NCI-H2081 (cell line): ENCODE measurements at regions not wholly inside any gene's neighbourhood (a gene's known extent, or its start where the extent isn't known, plus 50 kb on each side); places are given as distances from the start of the nearest gene placed in this dataset.
A peak's percentile ranks its signal among the peaks of the same experiment; 100 is the strongest.

Experiments used
- DNase-seq, 2 experiments: peaks; one replicate each; lab custom pipeline; 2025; lab: John Stamatoyannopoulos, UW

DNA sequence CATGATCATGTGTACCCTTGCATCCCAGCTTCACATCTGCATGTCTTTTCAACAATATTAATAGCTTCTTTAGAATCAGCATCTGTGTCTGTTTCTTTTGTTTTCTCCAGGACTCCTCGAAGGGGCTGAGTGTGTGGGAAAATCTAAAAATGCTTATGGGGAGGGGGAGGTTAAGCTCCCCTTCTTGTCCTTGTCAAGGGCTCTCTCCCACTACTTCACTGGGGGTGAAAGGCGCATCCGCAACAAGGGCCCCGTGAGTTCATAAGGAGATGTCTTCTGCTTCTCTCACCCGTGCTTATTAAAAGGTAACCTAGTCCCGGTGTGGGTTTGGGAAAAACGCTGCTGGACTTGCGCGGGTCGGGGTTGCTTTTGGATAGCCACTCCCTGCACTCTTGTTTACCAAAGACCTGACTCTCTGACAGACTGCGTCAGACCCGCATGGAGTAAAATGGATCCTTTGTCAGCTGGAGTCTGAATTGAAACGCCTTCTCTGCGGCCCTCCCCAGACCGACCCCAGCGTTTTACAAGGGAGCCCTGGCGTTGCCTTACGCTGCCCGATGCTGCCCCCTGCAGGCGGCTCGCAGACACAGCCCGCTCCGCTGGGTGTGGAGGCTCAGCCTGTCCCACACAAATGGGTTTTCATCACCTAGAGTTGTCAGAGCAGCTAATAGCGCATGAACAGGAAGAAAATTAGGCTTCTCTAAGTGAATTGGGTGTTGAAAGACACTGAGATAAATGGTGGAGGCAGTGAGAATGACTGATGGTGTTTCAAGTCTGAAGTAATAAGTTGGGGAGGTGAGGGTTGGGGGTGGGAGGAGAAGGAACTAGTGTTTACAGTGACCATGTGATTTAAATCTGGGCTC lies 53.8 kb downstream of the IER5 start:
- peak; percentile 86 to 91 for DNase-seq

DNA sequence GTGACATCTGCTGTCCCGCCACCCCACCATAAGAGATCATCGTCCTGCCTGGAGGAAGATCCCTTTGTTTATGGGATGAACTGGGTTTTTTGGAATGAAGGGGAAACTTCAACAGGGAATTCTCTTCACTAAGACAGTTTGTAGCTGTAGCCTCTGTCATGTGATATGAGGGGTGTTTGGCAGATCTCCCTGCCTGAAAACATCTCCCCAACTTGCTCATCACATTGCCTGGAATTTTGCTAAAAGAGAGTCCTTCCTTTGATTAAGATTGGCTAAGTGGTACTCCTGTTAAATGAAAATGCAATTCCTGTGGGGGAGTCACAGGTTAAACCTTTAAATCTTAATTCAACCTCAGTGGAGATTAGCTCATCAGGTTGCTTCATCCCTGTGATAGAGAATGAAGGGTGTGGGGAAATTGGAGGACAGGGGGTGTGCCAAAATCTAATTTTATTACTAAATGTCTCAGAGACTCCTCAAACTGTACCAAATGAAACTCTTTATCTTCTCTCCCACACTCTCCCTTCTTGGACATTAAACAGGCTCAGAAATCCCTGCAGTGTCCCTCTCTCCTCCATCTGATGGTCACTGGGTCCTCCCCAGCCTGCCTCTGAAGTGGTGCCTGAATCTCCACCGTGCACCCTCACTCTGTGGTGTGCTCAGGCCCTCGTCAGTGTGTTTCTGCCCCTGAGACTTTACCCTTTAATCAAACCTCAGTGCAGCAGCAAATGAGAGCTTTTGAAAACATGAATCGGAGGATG lies 54.8 kb downstream of the IER5 start:
- no peak for DNase-seq

DNA sequence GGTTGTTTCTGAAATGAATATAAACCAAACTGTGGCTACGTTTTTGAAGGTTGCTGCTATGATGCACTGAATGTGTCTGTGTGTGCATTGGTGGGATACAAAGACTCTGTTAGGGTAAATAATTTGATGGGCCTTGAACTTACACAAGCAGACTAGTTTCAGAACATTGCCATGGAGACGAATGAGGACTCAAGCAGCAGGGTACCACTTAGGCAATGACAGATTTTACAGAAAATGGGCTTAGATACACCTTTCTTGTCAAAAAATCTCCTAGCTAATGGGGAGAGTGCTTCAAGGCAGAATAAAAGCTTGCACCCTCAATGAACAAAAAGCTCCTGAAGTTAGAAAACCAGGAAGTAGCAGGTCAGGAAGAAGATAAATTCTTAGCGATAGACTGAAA lies 55.7 kb downstream of the IER5 start:
- no peak for DNase-seq

DNA sequence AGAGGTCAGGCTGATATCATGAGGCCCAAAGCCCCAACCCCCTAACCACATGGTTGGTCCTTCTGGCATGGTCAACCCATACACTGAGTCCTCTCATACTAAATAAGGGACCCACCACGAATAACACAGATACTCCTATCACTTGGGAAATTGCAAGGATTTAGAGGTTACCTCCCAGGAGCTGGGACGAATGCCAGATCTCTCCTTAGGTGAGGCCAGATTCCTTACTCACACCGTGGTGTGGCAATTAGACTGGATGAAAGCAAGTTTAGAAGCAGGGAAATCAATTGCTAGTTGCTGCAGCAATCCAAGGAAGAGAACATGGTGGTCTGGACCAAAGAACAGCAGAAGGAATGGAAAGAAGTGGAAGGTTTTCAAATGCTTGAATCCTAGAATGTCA lies 60.1 kb downstream of the IER5 start:
- no peak for DNase-seq

DNA sequence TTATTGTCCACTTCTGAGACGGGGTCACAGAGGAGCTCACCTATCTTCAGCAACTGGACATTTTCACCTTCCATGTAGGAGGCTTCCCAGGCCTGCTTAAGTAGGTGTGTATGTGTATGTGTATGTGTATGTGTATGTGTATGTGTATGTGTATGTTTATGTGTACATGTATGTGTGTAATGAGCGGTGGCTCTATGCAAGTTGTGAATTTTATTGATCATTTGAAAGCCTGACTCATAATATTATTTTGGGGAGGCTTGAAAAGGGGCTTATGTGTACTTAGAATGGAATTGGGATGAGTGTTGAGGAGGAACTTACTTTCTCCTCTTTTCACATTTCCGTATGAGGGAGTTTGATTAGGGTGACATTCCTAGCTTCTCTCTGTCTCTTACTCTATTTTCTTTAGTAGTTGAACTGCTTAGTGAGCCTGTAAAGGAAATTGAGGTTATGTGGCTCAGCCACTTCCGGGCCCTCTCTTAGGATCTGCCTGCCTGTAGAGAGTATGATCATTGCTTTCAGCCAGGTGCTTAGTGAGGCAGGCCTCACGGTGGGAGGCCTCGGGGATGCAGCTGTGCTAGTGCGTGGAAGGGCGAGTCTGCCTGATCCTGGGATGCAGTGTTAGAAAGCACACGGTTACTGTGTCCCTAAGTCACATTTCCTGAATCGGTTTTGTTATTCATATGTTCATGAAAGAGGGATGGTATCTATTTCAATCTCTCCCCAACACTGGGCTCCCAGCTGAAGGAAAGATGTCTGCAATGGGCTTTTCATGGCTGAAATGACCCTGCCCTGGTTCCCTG lies 61.0 kb downstream of the IER5 start:
- DNase-seq: peak; percentile 23 to 35

DNA sequence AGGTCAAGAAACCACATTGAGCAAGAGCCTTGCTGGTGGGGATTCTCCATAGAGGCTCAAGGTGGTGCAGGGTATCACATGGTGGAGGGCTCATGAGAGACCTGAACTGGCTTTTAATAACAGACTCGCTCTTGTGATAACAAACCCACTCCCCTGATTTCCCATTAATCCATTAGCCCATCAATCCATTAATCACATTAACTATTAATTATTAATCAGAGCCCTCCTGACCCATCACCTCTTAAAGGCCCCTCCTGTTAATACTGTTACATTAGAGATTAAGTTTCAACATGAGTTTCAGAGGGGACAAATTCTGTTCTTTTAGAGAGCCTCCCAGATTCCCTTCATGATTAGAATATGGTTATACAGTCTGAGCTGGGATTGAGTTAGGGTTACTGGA lies 61.8 kb downstream of the IER5 start:
- no peak for DNase-seq

DNA sequence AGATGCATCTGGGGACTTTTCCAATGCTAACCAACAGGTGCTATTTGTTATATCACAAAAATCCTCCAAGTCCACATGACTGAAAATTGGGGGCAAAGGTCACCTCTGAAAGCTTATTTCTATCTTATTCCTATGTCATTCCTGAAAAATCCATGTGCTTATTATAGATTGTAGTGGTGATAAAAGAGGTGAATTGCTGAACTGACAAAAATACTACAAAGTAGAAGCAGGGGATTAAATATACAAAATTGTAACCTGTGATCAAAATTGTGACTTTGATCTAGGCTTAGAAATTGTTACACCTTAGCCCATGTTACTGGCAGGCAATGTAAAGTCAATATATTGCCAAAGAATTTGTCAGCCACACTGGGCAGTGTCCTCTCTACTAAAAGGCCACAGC lies 62.3 kb downstream of the IER5 start:
- DNase-seq: no peak

DNA sequence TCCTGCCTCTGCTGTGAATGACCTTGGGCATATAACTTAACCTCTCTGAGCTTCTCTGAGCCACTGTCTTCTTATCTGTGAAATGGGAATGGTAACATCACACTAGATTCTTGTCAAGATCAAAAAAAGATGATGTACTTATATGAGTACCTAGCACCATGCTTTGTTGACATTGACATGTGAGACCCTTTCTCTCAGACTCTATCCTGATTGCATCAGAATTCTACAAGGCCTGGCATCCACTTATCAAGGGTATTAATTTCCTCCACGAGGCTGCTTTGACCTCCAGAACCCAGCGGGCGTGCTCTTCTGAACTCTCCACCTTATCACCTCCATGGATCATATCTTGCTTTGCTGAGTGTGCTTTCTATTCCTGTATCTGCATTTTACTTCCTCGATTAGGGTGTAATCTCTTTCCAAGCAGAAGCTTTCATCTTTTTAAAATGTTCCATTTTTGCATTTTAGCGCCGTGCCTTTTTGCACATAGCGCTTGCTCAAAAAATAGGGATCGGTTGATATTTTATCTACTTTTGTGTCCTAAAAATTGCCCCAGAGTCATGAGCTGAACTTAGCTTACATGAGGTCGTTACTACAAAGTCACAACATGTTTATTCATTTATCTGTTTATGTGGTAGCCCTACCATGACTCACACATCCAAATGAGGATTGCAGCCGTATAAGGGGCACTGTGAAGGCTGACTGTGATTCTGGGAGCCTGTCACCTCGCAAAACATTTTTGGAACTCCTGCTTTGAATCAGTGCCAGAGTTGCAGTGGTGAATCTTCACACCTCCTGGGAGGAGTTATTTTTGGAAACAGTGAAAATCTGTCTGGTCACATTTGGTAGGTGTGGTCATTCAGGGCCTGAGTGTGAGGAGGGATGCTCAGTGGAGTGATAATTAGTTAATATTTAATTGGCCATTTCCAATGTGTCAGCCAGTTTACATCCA lies 63.2 kb downstream of the IER5 start:
- no peak for DNase-seq

DNA sequence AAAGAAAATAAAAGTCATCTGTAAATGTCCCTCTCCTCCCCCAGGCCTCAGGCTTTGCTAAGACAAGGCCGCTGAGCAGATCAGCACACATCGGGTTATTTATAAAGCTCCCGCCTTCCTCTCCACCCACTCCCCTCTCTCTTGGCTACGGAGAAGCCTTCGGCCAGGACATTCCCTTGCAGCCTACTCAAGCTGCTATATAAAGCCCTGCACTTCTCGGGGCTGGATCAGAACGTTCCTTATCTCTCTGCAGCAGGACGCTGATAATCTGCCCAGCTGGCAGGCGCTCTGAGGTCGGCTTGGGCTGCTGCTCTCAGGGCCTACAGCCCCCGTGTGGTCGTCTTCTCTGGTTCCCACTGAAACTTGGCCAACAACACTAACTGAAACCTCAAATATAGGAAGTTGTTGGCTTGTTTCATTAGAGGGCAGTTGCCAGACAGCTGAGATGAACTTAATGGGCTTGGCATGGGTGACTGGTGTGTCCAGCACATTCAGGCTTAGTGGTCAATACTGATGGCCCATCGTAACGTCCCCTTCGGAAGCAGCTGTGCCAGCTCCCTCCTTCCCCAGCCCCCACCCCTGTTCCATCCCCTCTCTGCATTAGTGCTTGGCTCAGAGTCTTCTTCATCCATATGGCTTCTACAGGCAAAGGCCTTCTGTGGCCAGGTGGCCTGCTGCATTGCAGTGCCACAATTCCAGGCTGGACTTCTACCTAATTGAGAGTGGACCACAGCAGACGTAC lies 64.6 kb downstream of the IER5 start:
- DNase-seq: no peak

DNA sequence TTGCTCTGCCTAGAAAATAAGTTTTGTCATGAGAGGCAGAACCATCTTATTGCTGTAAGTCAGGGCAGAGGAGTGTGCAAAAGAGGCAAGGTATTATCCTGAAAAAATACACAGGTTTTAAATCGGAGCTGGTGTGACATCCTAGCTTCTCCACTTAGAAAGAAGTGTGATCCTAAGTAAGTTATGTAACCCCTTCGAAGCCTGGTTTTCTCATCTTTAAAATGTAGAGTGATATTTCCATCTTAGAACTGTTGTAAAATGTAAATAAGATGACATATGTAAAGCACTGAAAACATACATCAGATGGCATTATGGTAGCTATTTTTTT lies 65.1 kb downstream of the IER5 start:
- DNase-seq: no peak

DNA sequence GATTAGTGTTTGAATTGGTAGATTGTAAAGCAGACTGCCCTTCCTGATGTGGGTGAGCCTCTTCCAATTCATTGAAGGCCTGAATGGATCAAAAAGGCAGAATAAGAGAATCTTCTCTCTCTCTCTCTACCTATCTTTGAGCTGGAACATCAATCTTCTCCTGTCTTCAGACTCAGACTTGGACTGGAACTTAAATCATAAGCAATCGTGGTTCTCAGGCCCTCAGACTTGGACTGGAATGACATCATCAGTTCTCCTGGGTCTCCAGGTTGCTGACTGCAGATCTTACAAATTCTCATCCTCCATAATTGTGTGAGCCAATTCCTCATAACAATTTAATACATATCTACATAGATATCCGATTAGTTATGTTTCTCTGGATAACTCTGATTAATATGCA lies 66.8 kb downstream of the IER5 start:
- DNase-seq: no peak

DNA sequence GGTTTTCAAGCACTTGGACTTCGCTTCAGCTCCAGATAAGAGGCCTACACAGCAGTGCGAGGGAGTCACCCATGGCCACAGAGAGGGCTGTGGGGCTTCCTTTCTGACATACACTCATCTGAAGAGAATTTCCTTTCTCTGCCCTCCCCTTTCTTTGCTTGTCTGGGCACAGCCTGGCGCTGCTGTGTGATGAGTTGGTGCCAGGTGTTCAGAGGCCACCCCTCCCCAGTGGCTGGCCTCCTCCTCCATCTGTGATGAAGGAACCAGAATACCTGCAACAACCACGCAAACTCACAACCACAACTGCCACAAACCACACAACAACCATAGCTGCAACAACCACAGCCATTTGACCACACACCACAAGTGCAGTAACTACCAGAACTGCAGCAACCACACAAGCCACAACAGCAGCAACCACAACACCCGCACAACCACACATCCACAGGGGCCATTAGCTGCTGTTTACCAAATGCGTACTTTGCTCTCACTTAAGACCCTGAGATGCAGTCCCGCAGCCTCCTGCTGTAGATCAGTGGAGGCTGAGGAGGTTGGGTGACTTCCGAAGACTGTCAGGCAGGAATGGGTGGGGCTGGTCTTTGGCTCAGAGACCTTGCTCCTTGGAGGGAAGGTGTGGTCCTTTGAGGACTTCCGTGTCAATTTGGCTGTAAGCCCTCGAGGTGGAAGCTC lies 71.1 kb downstream of the IER5 start:
- no peak for DNase-seq

DNA sequence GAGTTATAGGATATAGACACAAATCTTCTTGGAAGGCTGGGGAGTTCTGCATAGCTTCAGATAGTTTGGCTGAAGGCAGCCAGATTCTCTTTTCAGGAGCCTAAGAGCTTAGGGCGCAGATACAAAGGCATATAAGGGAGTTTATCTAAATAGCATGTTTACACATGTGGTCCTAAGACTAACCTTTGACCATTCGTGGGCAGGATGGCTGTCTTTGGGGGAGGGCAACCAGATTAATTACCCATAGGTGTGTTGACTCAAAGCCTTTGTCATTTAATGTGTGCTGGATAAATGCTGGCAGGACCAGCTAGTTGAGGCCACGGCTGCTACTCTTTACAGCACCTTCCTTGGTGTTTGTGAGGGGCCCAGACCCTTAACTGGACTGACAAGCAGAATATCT lies 71.8 kb downstream of the IER5 start:
- DNase-seq: no peak

DNA sequence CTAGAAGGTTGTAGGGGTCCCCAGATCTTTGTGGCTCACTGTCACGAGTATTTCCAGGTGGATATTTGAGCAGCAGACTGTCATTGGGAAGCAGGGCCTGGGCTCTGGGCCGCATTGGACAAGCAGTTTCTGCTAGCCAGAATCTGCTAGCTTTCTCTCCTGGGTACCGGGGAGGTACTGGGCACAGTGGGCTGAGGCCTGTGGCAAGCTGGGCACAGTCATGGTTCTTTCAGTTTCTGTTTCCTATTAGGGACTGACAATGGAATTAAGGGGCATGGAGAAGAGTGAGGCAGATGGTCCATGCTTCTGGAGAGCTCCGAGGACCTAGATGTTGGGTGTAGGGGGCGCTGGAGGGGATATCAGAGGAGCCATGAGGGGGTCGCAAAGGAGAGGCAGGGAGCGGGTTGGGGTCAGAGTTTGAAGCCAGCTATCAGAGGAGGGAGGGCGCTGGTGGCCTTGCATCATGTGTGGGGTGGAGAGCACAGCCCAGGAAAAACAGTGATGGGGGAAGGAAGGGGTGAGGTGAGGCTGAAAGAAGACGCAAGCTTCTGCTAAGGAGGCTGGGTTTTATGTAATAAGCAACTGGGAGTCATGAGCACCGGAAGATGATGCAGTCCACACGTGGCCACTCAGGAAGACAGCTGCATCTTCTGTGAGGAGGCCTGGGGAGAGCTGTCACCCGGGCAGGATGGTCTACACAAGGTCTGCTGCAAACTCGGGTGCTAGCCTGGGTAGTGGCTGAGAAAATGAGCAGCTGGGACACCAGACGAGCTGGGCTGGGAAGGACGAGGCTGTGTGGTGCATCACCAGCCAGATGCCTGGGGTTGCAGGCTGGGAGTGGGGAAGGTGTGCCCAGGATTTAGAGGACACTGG lies 72.7 kb downstream of the IER5 start:
- DNase-seq: no peak

DNA sequence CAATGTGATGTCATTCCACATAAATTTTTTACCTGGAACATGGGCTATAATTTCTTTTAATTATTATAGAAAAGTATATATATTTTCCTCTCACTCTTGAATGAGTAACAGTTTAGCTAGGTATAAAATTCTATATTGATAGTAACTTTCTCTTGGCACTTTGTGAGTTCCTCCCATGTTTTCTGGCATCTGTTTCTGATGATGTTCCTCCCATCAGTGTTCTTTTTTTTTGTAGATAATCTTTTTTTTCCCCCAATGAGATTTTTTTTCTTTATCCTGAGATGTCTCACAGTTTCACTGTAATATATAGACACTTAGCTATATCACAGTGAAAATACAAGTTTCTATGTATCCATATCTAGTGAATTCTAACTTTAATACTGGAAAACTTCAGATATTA lies 75.2 kb downstream of the IER5 start:
- no peak for DNase-seq

DNA sequence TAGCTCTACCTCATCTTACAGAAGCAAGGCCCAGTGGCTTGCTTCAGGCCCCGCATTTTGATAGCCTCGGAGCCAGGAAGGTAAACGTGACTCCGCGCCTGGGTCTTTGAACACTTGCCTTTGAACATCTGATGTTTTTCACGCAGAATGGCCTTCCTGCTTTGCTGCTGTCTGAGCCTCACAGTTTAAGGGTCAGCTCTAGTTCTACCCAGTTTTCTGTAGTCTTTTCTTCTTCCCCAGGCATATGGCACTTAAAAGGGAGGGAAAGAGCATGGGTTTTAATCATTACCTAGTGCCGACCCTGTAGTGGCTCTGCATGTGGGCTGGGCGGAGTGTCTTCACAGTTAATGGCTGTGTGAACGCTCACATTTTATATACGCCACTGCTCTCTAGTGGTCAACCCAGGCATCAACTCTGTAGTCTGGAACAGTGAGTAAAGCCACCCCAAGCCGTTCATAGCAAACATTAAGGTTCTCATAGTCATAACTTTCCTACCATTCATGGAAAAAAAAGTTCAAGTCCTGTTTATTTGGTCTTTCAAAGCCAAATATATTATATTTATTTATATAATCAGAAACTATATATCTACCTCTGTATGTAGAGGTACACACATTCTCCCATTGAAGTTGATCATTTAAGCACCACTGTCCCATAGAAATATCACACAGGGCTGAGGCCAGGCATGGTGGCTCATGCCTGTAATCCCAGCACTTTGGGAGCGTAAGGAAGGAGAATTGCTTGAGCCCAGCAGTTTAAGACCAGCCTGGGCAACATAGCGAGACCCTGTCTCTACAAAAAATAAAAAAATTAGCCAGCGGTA lies 78.1 kb downstream of the IER5 start:
- DNase-seq: peak; percentile 86 to 88

DNA sequence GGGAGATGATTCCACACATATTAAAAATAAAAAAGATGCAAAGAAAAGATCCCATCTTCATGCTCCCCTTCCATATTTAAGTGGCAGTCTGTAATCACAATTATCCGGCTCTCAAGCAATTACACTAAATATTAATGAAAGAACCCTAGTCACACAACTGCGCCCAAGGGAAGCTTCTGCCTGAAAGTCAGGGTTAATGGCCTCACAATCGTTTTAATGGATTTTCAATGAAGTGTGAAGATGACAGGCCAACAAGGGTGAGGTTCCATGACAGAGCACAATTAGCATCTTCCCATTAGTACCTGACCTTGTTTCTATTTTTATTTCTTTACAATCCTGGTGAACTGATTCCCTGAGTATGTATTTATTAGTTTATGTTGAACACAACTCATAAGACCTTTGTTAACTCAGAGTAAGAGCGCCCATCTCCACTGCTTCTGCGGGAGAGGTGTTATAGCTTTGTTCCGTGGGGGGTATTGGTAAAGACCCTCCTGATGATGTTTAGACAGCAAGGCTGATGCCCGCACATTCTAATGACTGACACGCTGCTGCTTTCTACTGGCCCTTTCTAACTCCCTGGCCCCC lies 80.9 kb downstream of the IER5 start:
- no peak for DNase-seq

DNA sequence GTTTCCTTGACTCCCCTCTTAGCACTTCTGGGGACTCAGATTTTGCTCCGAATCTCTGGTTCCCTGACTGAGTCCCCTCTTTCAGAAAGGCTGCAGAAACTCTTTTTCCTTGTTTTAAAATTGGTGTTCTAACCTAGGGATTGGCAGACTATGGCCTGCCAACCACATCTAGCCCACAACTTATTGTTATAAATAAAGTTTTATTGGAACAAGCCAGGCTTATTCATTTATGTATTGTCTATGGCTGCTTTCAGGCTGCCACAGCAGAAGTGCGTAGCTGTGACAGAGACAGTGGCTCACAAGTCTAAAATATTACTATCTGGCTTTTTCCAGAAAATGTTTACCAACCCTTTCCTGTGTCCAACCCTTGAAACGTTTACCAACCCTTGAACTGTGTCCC lies 81.7 kb downstream of the IER5 start:
- no peak for DNase-seq
